ENCODE measurements at regions not wholly inside any gene's neighbourhood (a gene's known extent, or its start where the extent isn't known, plus 50 kb on each side); places are given as distances from the start of the nearest gene placed in this dataset.

DNA sequence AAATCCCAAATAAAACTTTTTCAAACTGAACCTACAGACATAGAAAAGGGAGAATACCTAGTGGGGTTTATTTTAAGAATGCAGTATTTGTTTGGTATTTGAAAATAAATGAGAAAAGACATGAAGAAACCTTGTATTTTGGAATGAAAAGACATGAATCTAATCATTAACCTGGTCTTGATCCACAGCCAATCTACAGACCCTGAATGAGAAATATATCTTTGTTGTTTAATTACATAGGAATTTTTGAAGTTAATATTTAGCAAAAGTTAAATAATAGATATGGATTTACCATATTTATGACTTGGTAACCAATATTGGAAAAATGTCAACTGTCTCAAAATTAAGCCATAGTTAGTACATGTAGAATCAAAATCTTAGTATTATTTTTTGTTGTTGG, 76.8 kb downstream of the MAGEA10 start (continued):
- TF ChIP-seq RAD21 (IDR thresholded peaks at IDR 0.05 in 1 of 2, conservative IDR thresholded peaks at IDR 0.05 in 1 of 2; ENCODE audit: low read depth in 2 of 2, low read length in 2 of 2), result no peak
- TF ChIP-seq CBX8 (IDR thresholded peaks at IDR 0.05; ENCODE audit: borderline replicate concordance, low read depth, low read length), result no peak
- TF ChIP-seq RFX5 (IDR thresholded peaks at IDR 0.05; ENCODE audit: borderline replicate concordance, low read depth, low read length), result no peak
- TF ChIP-seq SP4 (IDR thresholded peaks at IDR 0.05; ENCODE audit: low read length), result no peak
- TF ChIP-seq RBBP5 (IDR thresholded peaks at IDR 0.05; ENCODE audit: borderline replicate concordance, low read depth, low read length), result no peak
- no peak for TF ChIP-seq ZNF274 (IDR thresholded peaks at IDR 0.05; ENCODE audit: borderline replicate concordance, extremely low read depth, low read length)
- no peak for TF ChIP-seq CTCF (IDR thresholded peaks at IDR 0.05; ENCODE audit: control extremely low read depth in 1 of 3, insufficient read depth in 1 of 3, low read depth in 1 of 3, low read length in 3 of 3)
- TF ChIP-seq EGR1 (IDR thresholded peaks at IDR 0.05; ENCODE audit: borderline replicate concordance, low read depth, low read length), result no peak
